ENCODE measurements at regions not wholly inside any gene's neighbourhood (a gene's known extent, or its start where the extent isn't known, plus 50 kb on each side); places are given as distances from the start of the nearest gene placed in this dataset.
"Not testable (repeated sequence)": the region's sequence is repeated elsewhere in the genome, so short reads cannot be mapped to it uniquely, and the experiment has no call there.

- not testable (repeated sequence) for DNase-seq (ENCODE audit: low read depth)
These were observed 165.8 kb downstream of the TMEM121 start for GRCh38 chr14:105692110-105692685.

GRCh38 chr14:105694961-105695360 is 168.6 kb downstream of the TMEM121 start:
- no peak for DNase-seq (ENCODE audit: low read depth)

- not testable (repeated sequence) for DNase-seq (ENCODE audit: low read depth)
These were observed 170.0 kb downstream of the TMEM121 start for GRCh38 chr14:105696388-105696787.

GRCh38 chr14:105697414-105697813 is 171.0 kb downstream of the TMEM121 start:
- DNase-seq (ENCODE audit: low read depth), result not testable (repeated sequence)

GRCh38 chr14:105697955-105698354 is 171.6 kb downstream of the TMEM121 start:
- not testable (repeated sequence) for DNase-seq (ENCODE audit: low read depth)

GRCh38 chr14:105698940-105699556 is 172.7 kb downstream of the TMEM121 start:
- not testable (repeated sequence) for DNase-seq (ENCODE audit: low read depth)

GRCh38 chr14:105699706-105700105 is 173.3 kb downstream of the TMEM121 start:
- not testable (repeated sequence) for DNase-seq (ENCODE audit: low read depth)

- DNase-seq (ENCODE audit: low read depth), result not testable (repeated sequence)
These were observed 173.8 kb downstream of the TMEM121 start for GRCh38 chr14:105700146-105700545.

- no peak for DNase-seq (ENCODE audit: low read depth)
These were observed 174.4 kb downstream of the TMEM121 start for GRCh38 chr14:105700622-105701288.

- no peak for DNase-seq (ENCODE audit: low read depth)
These were observed 175.3 kb downstream of the TMEM121 start for GRCh38 chr14:105701456-105702274.

- no peak for DNase-seq (ENCODE audit: low read depth)
These were observed 176.0 kb downstream of the TMEM121 start for GRCh38 chr14:105702275-105702817.

GRCh38 chr14:105703044-105703665 is 176.8 kb downstream of the TMEM121 start:
- not testable (repeated sequence) for DNase-seq (ENCODE audit: low read depth)

- DNase-seq (ENCODE audit: low read depth), result not testable (repeated sequence)
These were observed 177.7 kb downstream of the TMEM121 start for GRCh38 chr14:105704091-105704490.

- DNase-seq (ENCODE audit: low read depth), result not testable (repeated sequence)
These were observed 178.1 kb downstream of the TMEM121 start for GRCh38 chr14:105704492-105704891.

GRCh38 chr14:105705512-105705861 is 179.1 kb downstream of the TMEM121 start:
- not testable (repeated sequence) for DNase-seq (ENCODE audit: low read depth)

GRCh38 chr14:105705862-105706700 is 179.7 kb downstream of the TMEM121 start:
- not testable (repeated sequence) for DNase-seq (ENCODE audit: low read depth)

GRCh38 chr14:105706701-105707019 is 180.3 kb downstream of the TMEM121 start:
- not testable (repeated sequence) for DNase-seq (ENCODE audit: low read depth)

- DNase-seq (ENCODE audit: low read depth), result not testable (repeated sequence)
These were observed 180.7 kb downstream of the TMEM121 start for GRCh38 chr14:105707099-105707498.

GRCh38 chr14:105707723-105708151 is 181.4 kb downstream of the TMEM121 start:
- not testable (repeated sequence) for DNase-seq (ENCODE audit: low read depth)

GRCh38 chr14:105708251-105709134 is 182.1 kb downstream of the TMEM121 start:
- DNase-seq (ENCODE audit: low read depth), result not testable (repeated sequence)

All from stimulated activated CD8-positive, alpha-beta memory T cell treated with anti-CD3 and anti-CD28 coated beads, Interleukin-15, amount 100 ng/mL, for 24 hours (primary cell).